A549 (cell line): ENCODE measurements at regions not wholly inside any gene's neighbourhood (a gene's known extent, or its start where the extent isn't known, plus 50 kb on each side); places are given as distances from the start of the nearest gene placed in this dataset.

ENCODE experiments used
- ATAC-seq, 2 experiments: fragments of 200-7000 bp in 1 of 2; fragments of >200 bp in 1 of 2; cut with Nextera tagmentation in 1 of 2; cut with Tn5 transposase in 1 of 2; 3 replicates each; pipeline versions ENCODE4 v1.8.0 to v1.9.1; 2018 to 2020; ENCODE audit warnings: mild to moderate bottlenecking in 1 of 2, moderate library complexity in 1 of 2
- CTCF ChIA-PET: fragments of 300-600 bp; sonication (Branson Sonifier 250); formaldehyde crosslinking; extraction: SDS; loops from one replicate; lab custom pipeline; 2021; ENCODE audit warnings: antibody characterized with exemption, inconsistent platforms; lab: Yijun Ruan, JAX
- POLR2A ChIA-PET: fragments of 350-600 bp; formaldehyde crosslinking; extraction: SDS; loops from one replicate; lab custom pipeline; 2021; ENCODE audit warnings: antibody characterized with exemption, inconsistent platforms; lab: Yijun Ruan, JAX
- DNase-seq, 2 experiments: peaks; one replicate each; pipeline versions ENCODE4 v3.0.0 to v3.0.0-alpha.2; 2011 to 2016; ENCODE audit warnings: low read depth in 1 of 2, low spot score in 1 of 2
- FAIRE-seq: peaks from 2 replicates; lab custom pipeline; 2011; peaks lifted over from hg19 to GRCh38; lab: Jason Lieb, UNC
- H3K27ac ChIP-seq, 2 experiments: fragments of >200 bp; sonication (Bioruptor Twin); formaldehyde crosslinking; 3 replicates each; pipeline ENCODE4 v1.5.1; 2016 to 2017
- H3K4me1 ChIP-seq: fragments of >200 bp; sonication (Bioruptor Twin); formaldehyde crosslinking; 3 replicates; pipeline ENCODE4 v1.6.1; 2016
- H3K4me2 ChIP-seq: fragments of >200 bp; sonication (Bioruptor Twin); formaldehyde crosslinking; 3 replicates; pipeline ENCODE4 v1.6.1; 2016
- H3K4me3 ChIP-seq: fragments of >200 bp; sonication (Bioruptor Twin); formaldehyde crosslinking; 3 replicates; pipeline ENCODE4 v1.5.1; 2016
- H3K9me3 ChIP-seq: fragments of >200 bp; sonication (Bioruptor Twin); formaldehyde crosslinking; 3 replicates; pipeline ENCODE4 v1.6.1; 2016
- ATOH8 ChIP-seq: fragments of 250-450 bp; sonication (Bioruptor Pico); IDR thresholded peaks from 2 replicates; pipeline ENCODE4 v1.5.0; 2020; ENCODE audit warnings: low read depth, mild to moderate bottlenecking, moderate library complexity
- CEBPB ChIP-seq, 2 experiments: fragments of >200 bp in 1 of 2; sonication (Bioruptor Twin) in 1 of 2; formaldehyde crosslinking in 1 of 2; IDR thresholded peaks; 2 replicates each; pipeline ENCODE4 v1.6.1; 2012 to 2016
- CTCF ChIP-seq: fragments of >200 bp; sonication (Bioruptor Twin); formaldehyde crosslinking; IDR thresholded peaks from 3 replicates; pipeline ENCODE4 v1.5.1; 2016
- FOSB ChIP-seq: fragments of 250-450 bp; sonication (Bioruptor Pico); IDR thresholded peaks from 2 replicates; pipeline ENCODE4 v1.5.0; 2020; ENCODE audit warnings: mild to moderate bottlenecking, moderate library complexity
- GATA3 ChIP-seq: IDR thresholded peaks from 2 replicates; pipeline ENCODE4 v1.6.1; 2012; ENCODE audit warnings: borderline replicate concordance
- HEYL ChIP-seq: fragments of 250-450 bp; sonication (Bioruptor Pico); IDR thresholded peaks from 2 replicates; pipeline ENCODE4 v1.8.0; 2021; ENCODE audit warnings: mild to moderate bottlenecking, moderate library complexity
- HOXB5 ChIP-seq: fragments of 250-450 bp; sonication (Bioruptor Pico); IDR thresholded peaks from 2 replicates; pipeline ENCODE4 v1.5.0; 2020; ENCODE audit warnings: mild to moderate bottlenecking, moderate library complexity
- MAZ ChIP-seq: fragments of 150-350 bp; IDR thresholded peaks from 2 replicates; pipeline ENCODE4 v1.6.1; 2014; ENCODE audit warnings: antibody characterized with exemption, low read depth, low read length, borderline replicate concordance
- NPAS2 ChIP-seq: fragments of 250-450 bp; sonication (Bioruptor Pico); IDR thresholded peaks from 2 replicates; pipeline ENCODE4 v1.8.0; 2022; ENCODE audit warnings: mild to moderate bottlenecking, moderate library complexity, borderline replicate concordance
- POLR2A ChIP-seq: IDR thresholded peaks from 2 replicates; pipeline ENCODE4 v1.6.1; 2012; ENCODE audit warnings: mild to moderate bottlenecking, low read length
- POLR2AphosphoS2 ChIP-seq: conservative IDR thresholded peaks from 2 replicates; pipeline ENCODE4 v1.6.1; 2012; ENCODE audit warnings: low read length, improper control_type of control experiment, inconsistent platforms
- RAD21 ChIP-seq, 2 experiments: fragments of >200 bp in 1 of 2; sonication (Bioruptor Twin) in 1 of 2; formaldehyde crosslinking in 1 of 2; IDR thresholded peaks in 1 of 2; conservative IDR thresholded peaks in 1 of 2; 2 replicates in 1 of 2; 3 replicates in 1 of 2; pipeline ENCODE4 v1.6.1; 2012 to 2018; ENCODE audit warnings: inconsistent platforms in 1 of 2
- RFX5 ChIP-seq: fragments of 450-650 bp; IDR thresholded peaks from 2 replicates; pipeline ENCODE4 v1.7.1; 2014; ENCODE audit warnings: antibody characterized with exemption, mild to moderate bottlenecking, moderate library complexity
- RNF2 ChIP-seq: fragments of 200-600 bp; sonication (generic); IDR thresholded peaks from 2 replicates; pipeline ENCODE4 v1.6.1; 2016; ENCODE audit warnings: low read depth, mild to moderate bottlenecking, antibody characterized with exemption, moderate library complexity, borderline replicate concordance
- TFCP2L1 ChIP-seq: fragments of 250-450 bp; sonication (Bioruptor Pico); IDR thresholded peaks from 2 replicates; pipeline ENCODE4 v1.5.0; 2021; ENCODE audit warnings: mild to moderate bottlenecking
- ZC3H11A ChIP-seq: fragments of 450-650 bp; IDR thresholded peaks from 2 replicates; pipeline ENCODE4 v1.6.1; 2014; ENCODE audit warnings: antibody characterized with exemption, mild to moderate bottlenecking
- ZFP36 ChIP-seq: fragments of 450-650 bp; IDR thresholded peaks from 2 replicates; pipeline ENCODE4 v1.6.1; 2014; ENCODE audit warnings: borderline replicate concordance; ENCODE audit not compliant: partially characterized antibody
- WGBS: methylation state at CpG from one replicate; pipeline ENCODE4 v1.1.6; 2017; ENCODE audit errors: missing lambda C conversion rate; 5-methylcytosine and 5-hydroxymethylcytosine counted together
- TF ChIP-seq, protein P1 (sequence below): fragments of >200 bp; sonication (Bioruptor Twin); formaldehyde crosslinking; IDR thresholded peaks from 3 replicates; pipeline ENCODE4 v1.6.1; 2016

DNA sequence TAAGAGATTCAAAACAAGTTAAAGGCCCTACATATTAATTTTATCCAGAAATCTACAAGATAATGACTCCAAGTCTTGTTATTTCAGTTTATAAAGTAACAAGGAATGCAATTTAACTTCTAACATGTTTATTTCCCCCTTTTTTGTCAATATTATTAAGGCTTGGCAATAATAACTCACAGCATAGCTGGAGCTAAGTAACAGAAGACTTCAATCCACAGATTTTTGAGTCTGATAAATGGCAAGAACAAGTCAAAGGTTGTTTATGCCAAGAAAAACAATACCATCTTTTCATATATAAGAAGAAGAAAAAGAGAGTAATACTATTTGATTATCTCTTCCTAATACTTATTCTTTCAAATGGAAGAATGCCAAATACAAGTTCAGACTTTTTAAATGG lies 631.0 kb upstream of the CCDC54 start (continued):
- no peak for TF ChIP-seq ZFP36

DNA sequence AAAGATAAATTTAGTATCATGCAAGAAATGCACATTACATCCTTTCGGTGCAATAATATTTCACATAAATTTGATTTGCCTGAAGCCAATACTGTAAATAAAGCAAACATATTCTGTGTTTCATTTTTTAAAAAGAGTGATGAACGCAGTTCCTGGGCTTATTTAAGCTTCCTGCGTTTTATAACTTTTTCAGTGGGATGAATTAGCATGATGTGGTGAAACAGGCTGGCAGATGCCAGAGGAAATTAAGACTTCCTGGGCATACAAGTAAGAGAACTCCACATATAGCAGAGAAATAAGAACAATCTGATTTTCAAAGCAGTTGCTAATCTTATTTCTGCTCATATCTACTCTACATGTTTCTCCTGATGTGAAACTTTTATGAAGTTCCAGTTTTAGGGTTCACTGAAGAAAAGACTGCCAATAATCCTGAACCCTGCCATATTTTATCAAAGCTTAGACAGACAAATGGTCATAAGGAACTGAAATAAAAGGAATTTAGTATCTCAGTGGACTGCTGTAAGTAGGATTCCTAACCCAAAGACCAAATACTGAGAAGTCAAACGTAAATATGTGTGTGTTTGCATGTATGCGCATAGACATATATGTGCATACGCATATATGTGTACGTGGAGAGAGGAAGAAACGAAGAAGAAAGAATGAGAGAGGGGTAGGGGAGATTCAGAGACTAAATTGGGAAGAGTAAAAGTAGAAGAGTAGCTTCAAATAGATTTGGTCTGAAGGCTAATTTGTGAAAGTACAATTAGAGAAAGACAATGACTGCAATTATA lies 628.6 kb upstream of the CCDC54 start:
- POLR2A ChIA-PET, result no interaction called here
- no peaks in the 10 kb centered on the region for H3K4me1 ChIP-seq
- no peak overlapping the region for H3K4me2 ChIP-seq
- no peak for ATAC-seq
- TF ChIP-seq RAD21 (conservative IDR thresholded peaks at IDR 0.05 in 1 of 2, IDR thresholded peaks at IDR 0.05 in 1 of 2) (no peak), CTCF (no peak), RNF2 (no peak), POLR2A (no peak), RFX5 (no peak), HEYL (CRISPR knock-in tag) (no peak), HOXB5 (no peak), CEBPB (IDR thresholded peaks at IDR 0.05) (no peak), ZFP36 (no peak), ATOH8 (CRISPR knock-in tag) (no peak), POLR2AphosphoS2 (no peak), MAZ (no peak)
- TF ChIP-seq, all 56 proteins: peak for 0
- no peaks in the 10 kb centered on the region for H3K9me3 ChIP-seq
- 49% methylated on average over 8 of the region's 8 CpGs for WGBS
- DNase-seq, result no peak
- no peak overlapping the region for H3K4me3 ChIP-seq
- no peak for FAIRE-seq
- CTCF ChIA-PET, result no interaction called here
- H3K27ac ChIP-seq, result no peak overlapping the region

DNA sequence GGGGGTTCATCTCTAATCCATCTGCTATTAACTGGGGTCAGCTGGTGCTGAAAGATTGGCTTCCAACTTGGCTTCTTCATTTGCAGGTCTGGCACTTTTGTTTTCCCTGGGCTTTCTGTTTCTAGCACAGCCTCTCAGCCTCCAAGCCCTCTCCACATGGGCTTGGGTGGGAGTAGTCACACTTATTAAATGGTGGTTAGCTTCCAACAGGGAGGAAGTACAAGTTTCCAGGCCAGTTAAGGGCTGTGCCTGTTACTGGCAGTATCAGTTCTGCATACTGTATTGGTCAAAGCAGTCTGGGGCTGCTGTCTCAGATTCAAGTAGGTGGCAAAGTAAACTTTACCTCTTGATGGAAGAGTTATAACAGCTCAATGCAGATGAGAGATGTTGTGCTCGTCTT lies 627.1 kb upstream of the CCDC54 start:
- H3K4me1 ChIP-seq, result no peaks in the 10 kb centered on the region
- POLR2A ChIA-PET, result no interaction called here
- CTCF ChIA-PET, result interaction anchor here (1.0 kb wide), 1 partner anchor 10 kb away, joined by 4 read pairs; no protein-coding TSS in a partner anchor
- WGBS, result 10% methylated on average over 1 of the region's 1 CpG
- no peak overlapping the region for H3K4me2 ChIP-seq
- TF ChIP-seq ZC3H11A (no peak), POLR2A (no peak), NPAS2 (CRISPR knock-in tag) (no peak), TFCP2L1 (CRISPR knock-in tag) (no peak), FOSB (CRISPR knock-in tag) (no peak), RAD21 (conservative IDR thresholded peaks at IDR 0.05 in 1 of 2, IDR thresholded peaks at IDR 0.05 in 1 of 2) (no peak), CEBPB (IDR thresholded peaks at IDR 0.05) (no peak), GATA3 (no peak)
- TF ChIP-seq, protein P1, sequence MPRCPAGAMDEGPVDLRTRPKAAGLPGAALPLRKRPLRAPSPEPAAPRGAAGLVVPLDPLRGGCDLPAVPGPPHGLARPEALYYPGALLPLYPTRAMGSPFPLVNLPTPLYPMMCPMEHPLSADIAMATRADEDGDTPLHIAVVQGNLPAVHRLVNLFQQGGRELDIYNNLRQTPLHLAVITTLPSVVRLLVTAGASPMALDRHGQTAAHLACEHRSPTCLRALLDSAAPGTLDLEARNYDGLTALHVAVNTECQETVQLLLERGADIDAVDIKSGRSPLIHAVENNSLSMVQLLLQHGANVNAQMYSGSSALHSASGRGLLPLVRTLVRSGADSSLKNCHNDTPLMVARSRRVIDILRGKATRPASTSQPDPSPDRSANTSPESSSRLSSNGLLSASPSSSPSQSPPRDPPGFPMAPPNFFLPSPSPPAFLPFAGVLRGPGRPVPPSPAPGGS, result no peak
- TF ChIP-seq, all 56 proteins: peak for 0
- H3K27ac ChIP-seq, result no peak overlapping the region
- H3K4me3 ChIP-seq, result no peak overlapping the region
- H3K9me3 ChIP-seq, result peaks cover 2% of the 10 kb centered on the region; the same call in 1 of the 3 replicates
- ATAC-seq (no peak), FAIRE-seq (no peak), DNase-seq (no peak)
